NCI-H2196 treated with DMSO at 0.1 percent for 48 hours (cell line): ENCODE measurements at regions not wholly inside any gene's neighbourhood (a gene's known extent, or its start where the extent isn't known, plus 50 kb on each side); places are given as distances from the start of the nearest gene placed in this dataset.
A peak's percentile ranks its signal among the peaks of the same experiment; 100 is the strongest.

Experiments used
- DNase-seq: peaks from one replicate; lab custom pipeline; 2025; ENCODE audit not compliant: unreplicated experiment; lab: John Stamatoyannopoulos, UW

DNA sequence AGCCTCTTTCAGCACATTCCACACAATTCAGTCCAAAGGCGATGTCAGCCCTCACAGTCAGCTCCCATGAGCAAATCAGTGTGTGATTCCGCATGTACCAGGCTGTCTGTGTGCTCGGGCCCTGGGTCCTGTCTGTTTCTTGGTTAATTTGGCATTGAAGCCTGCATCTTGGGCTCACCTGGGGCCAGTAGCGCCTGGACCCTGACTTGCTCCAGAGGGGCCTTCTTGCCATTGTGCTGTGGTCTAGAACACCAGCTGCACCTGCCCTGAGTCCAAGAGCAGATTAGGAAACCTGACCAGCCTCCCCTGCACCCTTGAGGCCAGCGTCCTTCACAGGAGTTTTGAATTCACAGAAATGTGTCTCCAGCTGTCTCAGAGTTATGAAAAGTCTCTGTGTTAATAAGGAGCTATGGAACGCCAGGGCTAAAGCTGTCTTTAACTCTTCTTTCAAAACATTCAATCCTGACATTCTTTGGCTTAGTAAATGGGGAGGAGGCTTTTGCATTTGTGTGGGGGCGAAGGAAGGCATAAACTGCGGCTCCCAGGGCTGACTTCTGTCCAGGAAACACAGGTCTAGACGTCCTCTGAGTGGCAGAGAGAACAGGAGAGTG lies 102.2 kb downstream of the ARF6 start:
- DNase-seq: no peak

DNA sequence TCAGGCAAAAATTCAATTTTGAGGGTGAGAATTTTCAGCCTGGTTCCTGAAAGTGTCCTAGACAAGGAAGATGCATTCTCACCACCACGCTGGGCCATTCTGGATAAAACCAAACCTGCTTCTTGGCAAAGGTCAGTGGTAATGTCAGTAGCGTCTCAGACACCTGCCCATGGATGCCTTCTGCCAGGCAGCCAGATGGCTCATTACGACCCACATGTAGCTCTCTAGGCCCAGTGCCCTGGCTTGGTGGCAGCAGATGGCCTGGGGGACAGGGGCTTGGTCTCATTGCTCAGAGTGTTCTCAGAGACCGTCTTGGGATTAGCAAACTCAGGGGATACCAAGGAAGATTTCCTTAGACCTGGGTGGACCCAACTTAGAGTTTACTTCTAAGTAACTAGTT lies 105.1 kb downstream of the ARF6 start:
- DNase-seq: no peak

DNA sequence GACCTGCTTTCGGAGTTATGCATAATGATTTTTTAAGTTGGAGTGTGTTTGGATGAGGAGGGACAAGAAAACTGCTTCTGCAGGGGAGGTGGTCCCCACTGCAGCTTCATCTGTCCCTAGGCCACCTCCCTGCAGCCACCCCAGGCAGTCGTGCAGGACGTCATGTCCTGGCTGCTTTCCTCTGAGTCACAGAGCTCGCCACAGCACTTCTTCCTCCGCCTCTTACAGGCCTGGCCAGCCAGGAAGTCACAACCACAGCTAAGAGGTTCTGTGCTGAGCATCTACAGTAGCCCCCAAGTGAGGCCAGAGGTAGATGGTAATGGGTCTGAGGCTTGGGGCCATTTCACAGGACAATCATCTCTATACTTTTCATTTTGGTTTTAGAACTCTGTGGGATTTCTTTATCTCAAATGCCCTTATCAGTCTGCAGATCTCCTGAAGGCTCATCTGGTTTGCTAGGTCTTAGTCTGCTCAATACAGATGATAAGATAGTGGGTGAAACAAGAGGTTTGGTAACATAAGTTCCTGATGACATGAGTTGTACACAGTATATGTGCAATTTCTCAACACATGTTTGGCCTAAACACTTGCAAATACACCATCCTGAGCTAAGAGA lies 106.4 kb downstream of the ARF6 start:
- DNase-seq: no peak

DNA sequence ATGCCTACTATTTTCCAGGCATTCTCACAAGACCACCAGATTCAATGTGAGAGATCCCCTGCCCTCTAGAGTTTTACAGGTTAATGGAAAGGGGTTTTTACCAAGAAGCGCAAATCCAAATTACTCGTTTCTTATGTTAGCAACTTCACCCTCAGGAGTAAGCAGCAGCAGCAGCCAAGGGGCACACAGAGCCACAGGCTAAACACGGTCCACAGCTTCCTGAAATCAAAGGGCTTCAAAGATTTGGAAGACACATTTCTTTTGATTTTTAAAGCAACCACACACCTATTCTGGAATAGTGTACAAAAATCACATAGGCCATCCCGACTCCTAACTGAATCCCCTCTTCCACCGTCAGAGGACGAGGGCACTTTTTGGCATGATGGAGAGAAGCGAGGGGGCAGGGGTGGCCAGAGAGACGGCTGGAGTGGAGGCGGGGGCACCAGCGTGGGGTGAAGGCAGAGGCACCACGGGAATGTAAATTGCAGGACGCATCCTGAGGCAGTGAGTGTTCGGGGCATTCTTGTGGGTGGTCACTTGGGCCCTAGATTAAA lies 107.0 kb downstream of the ARF6 start:
- no peak for DNase-seq

DNA sequence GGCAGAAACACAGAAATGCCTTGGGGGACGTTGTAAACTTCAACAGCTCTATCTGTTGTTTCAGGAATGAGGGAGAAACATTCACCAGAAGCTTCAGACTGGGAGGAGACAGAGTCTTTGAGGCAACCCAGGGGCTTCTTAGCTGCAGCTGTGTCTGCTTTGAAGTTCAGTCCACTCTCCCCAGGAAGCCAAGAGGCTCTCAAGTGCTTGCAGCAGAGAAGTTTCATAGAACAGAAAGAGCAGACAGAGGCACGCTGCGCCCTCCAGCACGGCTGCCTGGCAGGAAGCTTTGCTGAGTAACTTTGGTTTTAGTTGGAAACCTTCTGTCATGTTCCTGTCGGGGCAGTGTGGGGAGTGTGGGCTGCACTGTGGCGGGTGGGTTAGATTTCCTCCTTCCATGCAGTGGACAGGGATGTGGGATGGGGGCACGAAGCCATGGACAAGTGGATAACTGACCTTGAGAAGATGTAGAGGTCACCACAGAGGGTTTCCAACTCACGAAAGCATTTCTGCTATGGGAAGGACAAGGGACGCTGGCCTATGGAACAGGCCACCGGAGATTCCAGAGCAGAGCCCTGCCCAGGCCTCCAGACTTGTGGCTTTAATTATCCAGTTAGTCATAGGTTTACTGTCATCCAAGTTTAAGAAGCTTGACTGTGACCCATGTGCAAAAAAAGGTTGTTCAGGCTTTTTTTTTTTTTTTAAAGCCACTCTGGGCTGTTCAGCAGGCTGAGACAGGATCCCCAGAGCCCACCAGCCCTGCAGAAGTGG lies 107.7 kb downstream of the ARF6 start:
- no peak for DNase-seq

DNA sequence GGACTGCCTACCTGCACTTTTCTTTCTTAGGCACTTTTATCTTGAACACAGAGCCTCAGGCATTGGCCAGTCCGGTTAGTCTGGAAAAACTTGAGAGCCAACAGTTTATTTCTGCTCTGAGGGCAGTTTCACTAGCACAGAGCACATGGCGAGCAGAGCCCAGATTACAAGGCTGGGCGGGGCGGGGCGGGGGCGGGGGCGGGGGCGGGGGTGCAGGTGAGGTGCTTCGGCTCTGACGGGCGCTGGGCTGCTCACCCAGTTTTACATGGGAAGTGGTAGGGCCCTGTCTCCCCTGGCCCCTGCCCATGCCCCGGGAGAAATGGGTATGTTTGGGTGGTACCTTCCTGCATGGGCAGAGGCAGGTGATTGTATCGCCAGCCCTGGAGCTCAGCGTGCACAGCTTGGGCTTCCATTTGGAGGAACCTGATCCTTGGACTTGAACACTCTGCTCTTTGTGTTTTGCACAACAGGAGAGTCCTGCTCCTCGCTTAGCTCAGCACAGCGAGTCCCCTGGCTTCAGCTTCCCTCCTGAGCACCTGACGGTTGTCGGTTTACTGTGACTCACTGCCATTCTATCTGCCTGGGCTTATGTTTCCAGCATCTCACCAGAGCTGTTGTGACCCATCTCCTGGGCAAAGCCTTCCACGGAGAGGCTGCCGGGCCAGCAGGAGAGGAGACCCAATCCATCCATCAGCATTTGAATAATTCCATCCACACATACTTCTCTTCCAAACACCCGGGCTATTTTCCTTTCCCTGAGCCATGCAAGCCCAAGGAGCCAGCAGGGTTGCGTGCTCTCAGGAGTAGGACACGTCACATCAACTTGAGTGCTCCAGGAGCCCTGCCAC lies 108.5 kb downstream of the ARF6 start:
- DNase-seq: peak; percentile 84

DNA sequence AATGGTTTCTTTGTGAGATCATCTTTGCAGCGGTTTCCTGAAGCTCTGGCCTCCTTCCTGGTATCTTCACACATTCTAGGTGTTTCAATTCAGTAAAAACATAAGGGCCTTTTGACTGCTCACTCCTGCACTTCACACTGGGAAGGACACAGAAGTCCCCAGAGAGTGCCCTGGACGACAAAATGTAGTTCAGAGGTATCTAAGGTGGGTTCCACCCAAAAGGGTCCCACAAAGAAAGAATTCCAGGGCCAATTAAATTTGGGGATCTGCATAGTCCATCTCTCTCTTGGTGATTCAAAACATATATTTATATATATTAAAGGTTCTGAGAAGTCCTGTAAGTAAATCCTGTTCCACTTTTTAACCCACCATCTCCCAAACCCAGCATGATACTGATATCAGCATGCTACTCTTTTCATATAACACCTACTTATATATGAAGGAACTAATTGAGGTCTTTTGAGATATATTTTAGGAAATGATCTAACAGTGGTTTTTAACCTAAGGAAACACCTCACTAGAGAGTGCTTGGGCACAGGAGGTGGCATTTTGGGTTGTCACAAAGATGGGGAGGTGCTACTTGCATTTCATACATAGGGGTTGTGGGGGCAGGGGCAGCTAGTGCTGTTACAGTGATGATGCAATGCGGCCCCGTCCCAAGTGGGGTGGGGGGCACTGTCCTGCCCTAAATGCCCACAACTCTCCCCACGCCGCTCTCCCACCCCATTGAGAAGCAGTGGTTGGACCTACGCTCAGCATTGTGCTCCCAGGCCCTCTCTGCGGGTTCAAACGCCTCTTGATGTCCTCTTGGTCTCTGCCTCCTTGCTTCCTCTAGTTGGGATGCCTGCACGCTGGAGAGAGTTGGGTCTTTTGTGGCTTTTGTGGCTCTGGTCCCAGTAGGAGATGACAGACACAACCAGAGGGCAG lies 109.4 kb downstream of the ARF6 start:
- DNase-seq: no peak

DNA sequence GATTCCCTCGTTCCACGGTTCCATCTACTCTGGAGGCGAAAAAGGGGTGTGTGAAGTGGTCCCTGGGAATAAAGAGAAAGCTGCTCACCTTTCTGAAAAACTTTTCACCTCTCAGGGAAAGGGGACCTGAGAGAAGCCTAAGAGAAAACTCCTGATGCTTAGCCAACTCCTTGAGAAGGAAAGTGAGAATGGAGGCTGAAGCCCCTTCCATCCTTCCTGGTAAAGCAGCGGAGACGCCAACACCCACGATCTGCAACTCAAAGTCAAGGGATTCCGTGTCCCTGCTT lies 110.0 kb downstream of the ARF6 start:
- DNase-seq: no peak

DNA sequence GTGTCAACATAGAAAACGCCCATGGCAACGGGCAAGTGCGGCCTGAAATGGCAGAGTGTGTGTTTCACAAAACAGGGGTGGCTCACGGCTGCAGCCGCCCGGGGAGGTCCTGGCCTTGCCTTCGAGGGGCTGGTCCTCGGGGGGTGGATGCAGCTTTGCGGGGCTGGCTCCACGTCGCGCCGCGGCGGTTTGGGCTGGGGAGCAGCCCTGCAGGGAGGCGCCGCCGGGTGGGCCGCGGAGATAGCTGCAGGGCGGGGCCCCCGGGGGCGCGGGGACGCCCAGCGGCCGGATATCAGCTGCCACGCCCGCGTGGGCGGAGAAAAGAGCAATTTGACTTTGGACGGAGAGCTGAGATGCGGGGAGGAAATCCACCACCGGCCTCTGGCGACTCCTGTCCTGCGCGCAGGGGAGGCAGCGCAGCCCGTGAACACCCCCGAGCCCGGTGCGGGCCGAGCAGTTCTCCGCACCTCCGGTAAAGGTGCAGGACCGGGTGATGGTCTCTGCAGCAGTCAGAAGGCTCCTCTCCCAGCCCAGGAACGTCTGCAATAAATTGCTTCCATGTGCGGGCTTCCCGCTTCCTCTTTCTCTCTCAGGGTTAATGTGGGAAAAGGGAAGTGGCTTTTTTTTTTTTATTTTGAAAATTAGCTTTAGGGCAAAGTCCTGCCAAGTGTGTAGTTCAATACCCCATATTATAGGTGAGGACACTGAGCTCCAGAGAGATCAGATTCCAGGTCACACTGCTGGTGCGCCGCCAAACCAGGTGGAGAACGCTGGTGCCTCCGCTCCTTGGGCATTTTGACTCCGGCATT lies 110.5 kb downstream of the ARF6 start:
- DNase-seq: no peak

DNA sequence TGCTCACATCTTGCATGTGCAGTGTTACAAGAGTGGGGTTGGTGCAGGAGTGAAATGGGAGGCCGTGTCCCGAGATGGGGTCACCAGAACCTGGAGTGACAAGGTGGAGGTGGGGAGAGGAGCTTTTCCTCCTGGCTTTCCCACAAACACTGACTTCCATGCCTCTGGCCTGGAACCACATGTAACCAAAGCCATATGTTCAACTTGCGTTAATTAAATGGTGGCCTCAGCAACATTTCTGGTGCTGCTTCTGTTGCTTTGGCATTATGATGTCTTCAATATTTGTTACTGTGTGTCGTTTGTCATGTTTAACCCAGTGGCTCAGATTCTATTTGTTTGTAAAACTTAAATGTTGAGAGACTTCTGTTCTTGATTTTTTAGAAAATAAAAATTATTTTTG lies 110.2 kb downstream of the VCPKMT start:
- DNase-seq: no peak

DNA sequence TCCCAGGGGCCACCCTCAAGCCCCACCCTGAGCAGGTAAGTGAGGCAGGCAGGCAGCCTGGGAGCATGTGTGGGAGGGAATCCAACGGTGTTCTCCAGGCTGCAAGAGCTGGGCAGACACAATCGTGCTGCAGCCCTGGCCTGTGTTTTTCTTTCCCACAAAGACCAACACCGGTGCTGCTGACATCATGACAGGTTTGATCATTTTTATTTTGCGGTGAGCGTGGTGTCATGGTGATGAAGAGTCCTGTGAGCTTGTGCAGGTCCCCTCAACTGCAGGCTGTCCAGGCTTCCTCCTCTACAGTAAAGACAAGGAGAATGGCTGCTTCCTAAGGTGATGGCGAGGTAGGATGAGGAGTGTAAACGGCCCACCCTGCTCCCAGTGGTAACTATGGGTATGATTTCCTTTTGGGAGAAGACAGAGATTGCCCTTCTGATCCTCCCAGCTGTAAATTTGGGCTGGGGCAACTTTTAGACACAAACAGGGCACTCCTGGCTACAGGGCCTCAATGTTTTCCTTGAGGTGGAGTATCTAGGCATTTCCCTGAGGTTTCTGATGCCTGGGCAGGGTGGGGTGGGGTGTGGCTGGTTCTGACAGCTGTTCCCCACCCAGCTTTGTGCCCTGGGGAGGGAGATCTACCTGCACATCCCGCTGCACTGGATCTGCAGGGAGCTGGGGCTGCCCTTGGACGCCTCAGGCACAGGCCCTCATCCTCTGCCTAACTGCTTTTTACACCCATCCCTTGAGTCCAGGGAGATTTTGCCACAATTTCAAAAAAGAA lies 109.1 kb downstream of the VCPKMT start:
- DNase-seq: no peak

DNA sequence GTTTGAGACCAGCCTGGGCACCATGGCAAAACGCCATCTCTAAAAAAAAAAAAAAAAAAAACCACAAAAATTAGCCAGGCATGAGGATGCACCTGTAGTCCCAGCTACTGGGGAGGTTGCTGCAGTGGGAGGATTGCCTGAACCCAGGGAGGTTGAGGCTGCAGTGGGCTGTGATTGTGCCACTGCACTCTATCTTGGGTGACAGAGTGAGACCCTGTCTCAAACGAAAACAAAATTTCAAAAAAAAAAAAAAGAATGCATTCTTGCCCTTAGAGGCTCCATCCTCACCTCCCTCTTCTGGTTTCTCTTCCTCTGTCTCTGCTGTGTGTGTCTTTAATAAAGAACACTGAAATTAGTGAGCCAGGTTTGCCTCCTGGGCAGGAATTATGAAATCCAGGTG lies 107.8 kb downstream of the VCPKMT start:
- no peak for DNase-seq

DNA sequence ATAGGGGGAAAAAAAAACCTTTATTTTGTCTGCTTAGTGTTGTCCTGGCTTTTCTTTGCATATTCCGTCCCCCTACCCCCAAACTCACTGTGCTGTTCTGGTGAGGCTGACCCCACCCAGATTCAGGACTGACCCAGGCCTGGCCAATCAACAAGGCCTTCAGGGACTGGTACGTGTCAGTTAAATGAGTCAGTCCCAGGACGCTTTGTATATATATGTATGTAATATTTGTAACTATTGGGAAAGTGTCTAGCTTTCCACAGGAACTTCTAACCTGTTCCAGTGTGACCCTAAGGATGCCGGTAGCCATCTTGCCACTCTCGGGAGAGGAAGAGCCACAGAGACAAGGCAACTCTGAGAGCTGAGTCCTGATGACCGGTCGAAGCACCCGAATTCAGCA lies 107.4 kb downstream of the VCPKMT start:
- DNase-seq: no peak

DNA sequence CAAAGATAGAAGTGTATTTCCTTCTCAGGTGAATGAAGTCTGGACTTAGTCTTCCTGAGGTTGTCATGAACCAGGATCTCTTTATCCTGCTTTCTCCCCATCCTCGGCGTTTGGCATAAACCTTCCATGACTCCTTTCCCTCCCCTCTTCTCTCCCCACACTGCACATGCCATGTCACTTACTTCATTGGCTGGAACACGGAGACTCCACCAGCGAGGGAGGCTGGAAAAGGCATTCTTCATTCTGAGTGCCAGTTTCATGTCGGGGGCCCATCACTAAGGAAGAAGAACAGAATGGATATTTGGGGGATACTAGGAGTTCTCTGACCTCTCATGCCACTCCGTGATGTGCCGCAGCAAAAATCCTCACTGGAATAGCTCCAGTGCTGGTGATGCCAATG lies 105.6 kb downstream of the VCPKMT start:
- no peak for DNase-seq

DNA sequence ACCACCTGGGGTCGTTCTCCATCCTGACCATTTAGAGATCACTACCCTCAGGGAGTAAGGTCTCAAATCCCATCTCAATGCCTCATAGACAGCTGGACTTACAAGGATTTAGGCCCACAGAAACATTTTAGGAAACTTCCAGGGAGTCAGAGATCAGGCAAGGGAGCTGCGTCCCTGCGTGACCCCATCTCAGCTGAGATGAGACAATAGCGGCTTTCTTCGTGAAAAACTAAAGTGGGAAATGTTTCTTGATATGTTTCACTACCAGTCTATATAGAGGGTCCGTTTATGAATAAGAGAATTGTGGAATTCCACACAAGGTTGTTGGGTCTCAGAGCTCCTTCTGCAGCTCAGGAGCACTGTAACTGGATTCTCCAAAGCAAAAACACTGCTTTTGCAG lies 105.1 kb downstream of the VCPKMT start:
- DNase-seq: no peak

DNA sequence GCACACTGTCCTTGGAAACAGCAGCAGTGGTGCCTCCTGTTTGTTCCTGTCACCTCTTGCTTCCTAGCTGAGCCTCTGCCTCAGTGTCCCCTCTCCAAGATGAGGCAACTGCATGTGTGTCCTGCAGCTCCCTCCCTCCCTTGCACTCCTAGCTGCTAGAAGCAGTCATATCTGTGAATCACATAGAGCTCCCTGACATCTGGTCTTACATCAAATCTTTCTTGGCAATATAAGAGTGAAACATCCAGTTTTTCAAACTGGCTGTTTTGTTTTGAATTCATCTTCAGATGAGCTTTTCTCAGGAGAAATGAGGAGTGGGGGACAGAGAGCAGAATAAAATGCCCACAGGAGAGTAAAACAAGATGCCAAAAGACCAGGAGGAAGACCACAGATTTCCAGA lies 103.7 kb downstream of the VCPKMT start:
- DNase-seq: no peak

DNA sequence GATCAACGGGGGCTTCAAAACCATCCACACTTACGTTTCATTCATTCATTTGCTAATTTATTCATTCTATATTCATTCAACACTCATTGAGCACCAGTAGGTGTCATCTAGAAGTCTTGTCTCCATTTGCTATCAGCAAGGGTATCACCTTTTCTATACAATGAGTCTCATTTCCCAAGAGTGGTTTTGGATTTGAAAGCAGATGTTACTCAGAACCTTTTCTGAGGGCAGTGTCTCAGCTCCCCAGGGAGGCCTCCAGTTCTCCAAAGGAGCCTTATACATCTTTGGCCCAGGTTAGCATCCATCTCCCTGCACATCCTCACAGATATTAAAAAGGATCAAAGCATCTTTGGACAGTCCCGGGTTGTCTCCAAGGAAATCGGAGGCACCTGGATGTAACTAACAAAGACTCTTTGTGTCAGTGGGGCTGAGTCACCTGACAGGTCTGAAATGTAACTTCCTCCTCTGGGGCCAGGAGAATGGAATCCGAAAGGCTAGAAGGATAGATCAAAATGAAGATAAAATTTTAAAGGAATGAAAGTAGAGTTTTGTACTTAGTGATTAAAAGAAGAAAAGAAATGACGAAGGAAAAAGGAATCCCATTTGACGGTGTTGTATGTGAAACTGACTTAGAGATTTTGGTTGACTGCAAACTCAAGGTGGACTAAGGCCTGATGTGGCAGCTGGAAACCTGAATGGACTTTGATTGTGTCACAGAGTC lies 103.0 kb downstream of the VCPKMT start:
- no peak for DNase-seq

DNA sequence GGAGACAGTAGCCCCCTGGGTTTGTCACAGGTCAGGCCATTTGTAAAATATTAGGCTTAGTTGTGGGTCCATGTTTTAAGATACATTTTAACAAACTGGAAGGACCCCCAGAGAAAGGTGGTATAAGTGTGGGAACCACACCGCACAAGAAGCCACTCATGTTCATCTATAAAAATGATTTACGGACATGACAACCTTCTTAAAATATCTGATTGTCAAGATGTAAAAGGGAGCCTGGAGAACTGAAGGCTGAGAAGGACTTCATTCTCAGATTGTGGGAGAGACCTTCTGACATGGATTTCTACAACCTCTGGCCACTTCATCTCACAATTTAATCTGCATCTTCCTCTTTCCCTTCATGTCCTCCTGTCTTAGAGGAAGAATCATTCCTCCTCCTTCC lies 102.4 kb downstream of the VCPKMT start:
- DNase-seq: no peak
